PC-9 (cell line): ENCODE measurements at regions not wholly inside any gene's neighbourhood (a gene's known extent, or its start where the extent isn't known, plus 50 kb on each side); places are given as distances from the start of the nearest gene placed in this dataset.

Experiments used
- EZH2 ChIP-seq: fragments of 200-600 bp; sonication (generic); IDR thresholded peaks from 2 replicates; pipeline ENCODE4 v1.8.0; 2017; ENCODE audit warnings: antibody characterized with exemption, low read depth
- TF ChIP-seq, protein P1 (sequence below): fragments of 200-600 bp; sonication (generic); conservative IDR thresholded peaks from 2 replicates; pipeline ENCODE4 v1.6.1; 2017; ENCODE audit warnings: mixed run types, antibody characterized with exemption, mild to moderate bottlenecking, moderate library complexity

DNA sequence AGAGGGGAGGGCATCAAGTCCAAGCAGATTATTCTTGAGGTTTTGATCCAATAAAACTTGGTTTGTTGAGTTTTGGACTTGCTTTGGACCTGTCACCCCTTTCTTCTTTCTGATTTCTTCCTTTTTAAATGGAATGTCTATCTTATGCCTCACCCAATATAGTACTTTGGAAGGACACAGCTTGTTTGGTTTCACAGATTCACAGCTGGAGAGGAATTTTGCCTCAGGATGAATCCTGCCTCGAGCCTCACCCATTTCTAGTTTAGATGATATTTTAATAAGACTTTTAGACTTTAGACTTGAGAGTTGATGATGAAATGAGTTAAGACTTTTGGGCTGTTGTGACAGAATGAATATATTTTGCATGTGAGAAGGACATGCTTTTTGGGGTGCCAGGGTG lies 136.9 kb upstream of the PDE5A start:
- TF ChIP-seq, protein P1, sequence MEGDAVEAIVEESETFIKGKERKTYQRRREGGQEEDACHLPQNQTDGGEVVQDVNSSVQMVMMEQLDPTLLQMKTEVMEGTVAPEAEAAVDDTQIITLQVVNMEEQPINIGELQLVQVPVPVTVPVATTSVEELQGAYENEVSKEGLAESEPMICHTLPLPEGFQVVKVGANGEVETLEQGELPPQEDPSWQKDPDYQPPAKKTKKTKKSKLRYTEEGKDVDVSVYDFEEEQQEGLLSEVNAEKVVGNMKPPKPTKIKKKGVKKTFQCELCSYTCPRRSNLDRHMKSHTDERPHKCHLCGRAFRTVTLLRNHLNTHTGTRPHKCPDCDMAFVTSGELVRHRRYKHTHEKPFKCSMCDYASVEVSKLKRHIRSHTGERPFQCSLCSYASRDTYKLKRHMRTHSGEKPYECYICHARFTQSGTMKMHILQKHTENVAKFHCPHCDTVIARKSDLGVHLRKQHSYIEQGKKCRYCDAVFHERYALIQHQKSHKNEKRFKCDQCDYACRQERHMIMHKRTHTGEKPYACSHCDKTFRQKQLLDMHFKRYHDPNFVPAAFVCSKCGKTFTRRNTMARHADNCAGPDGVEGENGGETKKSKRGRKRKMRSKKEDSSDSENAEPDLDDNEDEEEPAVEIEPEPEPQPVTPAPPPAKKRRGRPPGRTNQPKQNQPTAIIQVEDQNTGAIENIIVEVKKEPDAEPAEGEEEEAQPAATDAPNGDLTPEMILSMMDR, result no peak
- TF ChIP-seq EZH2, result no peak
